WERI-Rb-1 (cell line): ENCODE measurements at regions not wholly inside any gene's neighbourhood (a gene's known extent, or its start where the extent isn't known, plus 50 kb on each side); places are given as distances from the start of the nearest gene placed in this dataset.

Experiments
- DNase-seq: peaks from one replicate; pipeline ENCODE4 v3.0.0-alpha.2; 2020
- H3K27ac ChIP-seq: fragments of 250-450 bp; sonication (Bioruptor Pico); 2 replicates; pipeline ENCODE4 v1.5.1; 2020; ENCODE audit warnings: mild to moderate bottlenecking, moderate library complexity
- H3K27me3 ChIP-seq: fragments of 250-450 bp; sonication (Bioruptor Pico); 2 replicates; pipeline ENCODE4 v1.5.1; 2021; ENCODE audit warnings: mild to moderate bottlenecking, low read depth, moderate library complexity; ENCODE audit not compliant: insufficient read depth, severe bottlenecking
- H3K36me3 ChIP-seq: fragments of 250-450 bp; sonication (Bioruptor Pico); 2 replicates; pipeline ENCODE4 v1.5.1; 2020; ENCODE audit warnings: mild to moderate bottlenecking, moderate library complexity
- H3K4me3 ChIP-seq: 2 replicates; pipeline ENCODE4 v1.5.1; 2011; ENCODE audit warnings: low read depth, mild to moderate bottlenecking, control low read depth, low read length
- H3K9me3 ChIP-seq: fragments of 250-450 bp; sonication (Bioruptor Pico); 2 replicates; pipeline ENCODE4 v1.5.1; 2021; ENCODE audit warnings: mild to moderate bottlenecking, moderate library complexity; ENCODE audit not compliant: severe bottlenecking
- TF ChIP-seq, protein P1 (sequence below): IDR thresholded peaks from 2 replicates; pipeline ENCODE4 v1.5.1; 2011; ENCODE audit warnings: low read depth, mild to moderate bottlenecking, control low read depth, inconsistent platforms, low read length

- H3K36me3 ChIP-seq, result no peaks in the 10 kb centered on the region
- no peak for DNase-seq
- H3K9me3 ChIP-seq, result no peaks in the 10 kb centered on the region
- H3K27me3 ChIP-seq, result no peaks in the 10 kb centered on the region
- no peak overlapping the region for H3K27ac ChIP-seq
- TF ChIP-seq, protein P1, sequence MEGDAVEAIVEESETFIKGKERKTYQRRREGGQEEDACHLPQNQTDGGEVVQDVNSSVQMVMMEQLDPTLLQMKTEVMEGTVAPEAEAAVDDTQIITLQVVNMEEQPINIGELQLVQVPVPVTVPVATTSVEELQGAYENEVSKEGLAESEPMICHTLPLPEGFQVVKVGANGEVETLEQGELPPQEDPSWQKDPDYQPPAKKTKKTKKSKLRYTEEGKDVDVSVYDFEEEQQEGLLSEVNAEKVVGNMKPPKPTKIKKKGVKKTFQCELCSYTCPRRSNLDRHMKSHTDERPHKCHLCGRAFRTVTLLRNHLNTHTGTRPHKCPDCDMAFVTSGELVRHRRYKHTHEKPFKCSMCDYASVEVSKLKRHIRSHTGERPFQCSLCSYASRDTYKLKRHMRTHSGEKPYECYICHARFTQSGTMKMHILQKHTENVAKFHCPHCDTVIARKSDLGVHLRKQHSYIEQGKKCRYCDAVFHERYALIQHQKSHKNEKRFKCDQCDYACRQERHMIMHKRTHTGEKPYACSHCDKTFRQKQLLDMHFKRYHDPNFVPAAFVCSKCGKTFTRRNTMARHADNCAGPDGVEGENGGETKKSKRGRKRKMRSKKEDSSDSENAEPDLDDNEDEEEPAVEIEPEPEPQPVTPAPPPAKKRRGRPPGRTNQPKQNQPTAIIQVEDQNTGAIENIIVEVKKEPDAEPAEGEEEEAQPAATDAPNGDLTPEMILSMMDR, result no peak
- H3K4me3 ChIP-seq, result no peak overlapping the region
Observed at GRCh38 chr1:98210563-98210962, 289.7 kb upstream of the DPYD start.

- TF ChIP-seq, protein P1, result no peak
- DNase-seq, result no peak
- Histone ChIP-seq H3K27ac (no peak overlapping the region), H3K4me3 (no peak overlapping the region), H3K27me3 (no peaks in the 10 kb centered on the region), H3K9me3 (no peaks in the 10 kb centered on the region), H3K36me3 (no peaks in the 10 kb centered on the region)
Observed at GRCh38 chr1:98210064-98210463, 289.2 kb upstream of the DPYD start.

GRCh38 chr1:98205291-98206017, 284.6 kb upstream of the DPYD start:
- Histone ChIP-seq H3K27ac (no peak overlapping the region), H3K9me3 (no peaks in the 10 kb centered on the region), H3K27me3 (no peaks in the 10 kb centered on the region), H3K36me3 (no peaks in the 10 kb centered on the region), H3K4me3 (no peak overlapping the region)
- TF ChIP-seq, protein P1, result no peak
- no peak for DNase-seq

DNA sequence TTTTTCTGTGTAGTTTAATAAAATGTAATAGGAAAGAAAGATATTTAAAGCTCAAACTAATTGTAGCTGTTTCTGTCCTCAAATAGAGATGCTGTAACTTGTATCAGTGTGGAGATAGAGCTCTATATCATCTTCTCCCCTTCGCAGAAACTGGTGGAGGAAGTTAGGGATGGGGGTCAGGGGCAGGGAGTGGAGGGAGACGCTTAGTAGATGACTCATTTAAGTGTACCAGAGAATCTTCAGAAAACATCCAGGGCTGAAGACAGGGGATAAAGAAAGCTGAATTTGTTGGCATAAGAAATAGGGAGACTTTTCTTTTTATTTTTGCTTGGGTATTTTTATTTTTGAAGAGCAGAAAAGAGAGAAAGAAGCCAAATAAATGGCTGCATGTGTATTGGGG, 282.6 kb upstream of the DPYD start:
- no peaks in the 10 kb centered on the region for H3K9me3 ChIP-seq
- DNase-seq, result no peak
- no peak overlapping the region for H3K4me3 ChIP-seq
- no peak overlapping the region for H3K27ac ChIP-seq
- H3K27me3 ChIP-seq, result no peaks in the 10 kb centered on the region
- no peaks in the 10 kb centered on the region for H3K36me3 ChIP-seq
- TF ChIP-seq, protein P1, result no peak

DNA sequence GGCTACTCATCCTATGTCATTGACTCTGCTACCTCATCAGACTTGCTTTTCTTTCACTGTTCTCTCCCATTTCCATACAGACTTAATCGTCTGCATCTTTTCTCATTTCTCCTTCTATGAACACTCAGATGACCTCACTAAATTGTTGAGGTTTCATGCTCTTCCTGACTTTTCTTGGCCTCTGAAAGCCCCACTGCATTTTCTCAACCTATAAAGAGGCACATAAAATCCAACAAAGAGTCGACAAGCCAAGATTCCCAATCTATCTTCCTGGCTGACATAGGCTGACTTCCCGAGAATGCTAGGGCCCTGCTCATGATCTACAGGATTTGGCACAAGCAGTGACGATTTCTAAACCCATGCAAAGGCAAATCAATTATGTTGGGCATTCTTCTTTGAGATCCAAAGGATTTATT, 280.8 kb upstream of the DPYD start:
- no peaks in the 10 kb centered on the region for H3K36me3 ChIP-seq
- H3K27ac ChIP-seq, result no peak overlapping the region
- H3K4me3 ChIP-seq, result no peak overlapping the region
- no peaks in the 10 kb centered on the region for H3K9me3 ChIP-seq
- no peaks in the 10 kb centered on the region for H3K27me3 ChIP-seq
- DNase-seq, result no peak
- TF ChIP-seq, protein P1, result no peak

DNA sequence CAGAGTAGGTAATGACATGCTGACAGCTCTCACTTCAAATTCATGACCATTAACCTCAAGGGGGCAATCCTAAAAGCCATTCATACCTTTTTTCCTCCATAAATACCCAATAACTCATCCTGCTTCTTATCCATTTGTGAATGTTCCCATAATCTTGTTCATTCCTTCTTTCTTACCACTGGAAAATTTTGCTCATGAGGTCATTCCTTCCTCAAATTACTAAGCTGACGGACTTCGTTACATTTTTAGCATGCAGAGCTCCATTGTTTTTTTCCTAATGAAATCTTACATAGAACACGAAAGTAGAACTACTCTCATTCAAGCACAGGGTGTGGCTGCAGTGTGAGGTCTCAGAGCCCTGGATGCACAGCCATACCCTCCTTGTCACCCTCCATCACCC, 276.5 kb upstream of the DPYD start:
- TF ChIP-seq, protein P1, result no peak
- H3K27ac ChIP-seq, result no peak overlapping the region
- no peak overlapping the region for H3K4me3 ChIP-seq
- no peaks in the 10 kb centered on the region for H3K9me3 ChIP-seq
- H3K27me3 ChIP-seq, result no peaks in the 10 kb centered on the region
- no peak for DNase-seq
- no peaks in the 10 kb centered on the region for H3K36me3 ChIP-seq
